Motor neuron (in vitro differentiated cells): ENCODE measurements at regions not wholly inside any gene's neighbourhood (a gene's known extent, or its start where the extent isn't known, plus 50 kb on each side); places are given as distances from the start of the nearest gene placed in this dataset.
A peak's percentile ranks its signal among the peaks of the same experiment; 100 is the strongest.

Experiments
- ATAC-seq, 8 experiments: fragments of 200-7000 bp; cut with Tn5 transposase; replicated peaks in 6 of 8; 2 replicates each; pipeline ENCODE4 v1.8.0; 2021; ENCODE audit warnings: mild to moderate bottlenecking in 8 of 8, moderate library complexity in 8 of 8
- H3K27ac ChIP-seq, 2 donors: fragments of 250-450 bp; sonication (Bioruptor Pico); 2 replicates each; pipeline ENCODE4 v1.9.0; 2021; ENCODE audit warnings: antibody characterized with exemption in 2 of 2, mild to moderate bottlenecking in 2 of 2, moderate library complexity in 1 of 2
- H3K4me1 ChIP-seq, 2 donors: fragments of 250-450 bp; sonication (Bioruptor Pico); replicated peaks in 1 of 2; 2 replicates each; pipeline ENCODE4 v1.6.1; 2021; ENCODE audit warnings: antibody characterized with exemption in 2 of 2, mild to moderate bottlenecking in 2 of 2, moderate library complexity in 1 of 2
- H3K4me3 ChIP-seq, 5 donors: fragments of 250-450 bp; sonication (Bioruptor Pico); 2 replicates each; pipeline ENCODE4 v1.9.0; 2021; ENCODE audit warnings: antibody characterized with exemption in 5 of 5, mild to moderate bottlenecking in 5 of 5, moderate library complexity in 4 of 5
- WGBS, 10 experiments: fragments of 450-650 bp; shearing (Covaris generic); methylation state at CpG; one replicate each; pipeline ENCODE4 v1.0.0; 2022; 5-methylcytosine and 5-hydroxymethylcytosine counted together
- in situ Hi-C, 9 experiments: fragments of 400-800 bp; cut with MboI; loops; one replicate each; pipeline ENCODE4 v1.15.0; 2021; ENCODE audit warnings: low sequenced_read_pairs in 9 of 9, low pct_unique_long_range_greater_than_20kb in 2 of 9; ENCODE audit not compliant: unreplicated experiment in 9 of 9

GRCh38 chr9:108621991-108622855, 233.6 kb downstream of the ACTL7B start:
- H3K4me3 ChIP-seq: no peak overlapping the region
- in situ Hi-C loops: no loop called here
- no peaks in the 10 kb centered on the region for H3K4me1 ChIP-seq
- H3K27ac ChIP-seq: no peak overlapping the region
- 5 to 100% (median 70%) methylated on average over 1 to 3 of the region's 3 CpGs for WGBS, 10 experiments
- ATAC-seq: peak in 2 of 8 experiments; percentile 49 to 55

GRCh38 chr9:108620767-108621166, 235.0 kb downstream of the ACTL7B start:
- no peak overlapping the region for H3K4me3 ChIP-seq
- H3K27ac ChIP-seq: no peak overlapping the region
- WGBS, 10 experiments: 0 to 100% (median 76%) methylated on average over 1 to 2 of the region's 2 CpGs; no CpG with 5 or more reads in 3 of the 10 experiments
- no peaks in the 10 kb centered on the region for H3K4me1 ChIP-seq
- ATAC-seq: no peak
- in situ Hi-C loops: no loop called here

- WGBS, 10 experiments: 14 to 90% (median 81%) methylated on average over 1 to 8 of the region's 8 CpGs; no CpG with 5 or more reads in 2 of the 10 experiments
- no peak overlapping the region for H3K27ac ChIP-seq
- no peak overlapping the region for H3K4me3 ChIP-seq
- ATAC-seq: no peak
- H3K4me1 ChIP-seq: no peaks in the 10 kb centered on the region
- in situ Hi-C loops: no loop called here
Measured at GRCh38 chr9:108618906-108619550, 236.8 kb downstream of the ACTL7B start.

- no peak overlapping the region for H3K27ac ChIP-seq
- no peak for ATAC-seq
- in situ Hi-C loops: no loop called here
- no peak overlapping the region for H3K4me3 ChIP-seq
- H3K4me1 ChIP-seq: no peaks in the 10 kb centered on the region
Measured at GRCh38 chr9:108617676-108618075, 238.1 kb downstream of the ACTL7B start.

- Histone ChIP-seq H3K4me1 (no peaks in the 10 kb centered on the region), H3K4me3 (no peak overlapping the region), H3K27ac (no peak overlapping the region)
- WGBS, 10 experiments: 80 to 83% methylated on average over 1 of the region's 1 CpG; no CpG with 5 or more reads in 8 of the 10 experiments
- ATAC-seq: no peak
- in situ Hi-C loops: no loop called here
Measured at GRCh38 chr9:108615152-108615551, 240.6 kb downstream of the ACTL7B start.

- 11 to 100% (median 64%) methylated on average over 1 to 2 of the region's 2 CpGs; no CpG with 5 or more reads in 1 of the 10 experiments for WGBS, 10 experiments
- in situ Hi-C loops: no loop called here
- H3K4me1 ChIP-seq: no peaks in the 10 kb centered on the region
- H3K4me3 ChIP-seq: no peak overlapping the region
- ATAC-seq: no peak
- H3K27ac ChIP-seq: no peak overlapping the region
Measured at GRCh38 chr9:108612513-108612912, 243.3 kb downstream of the ACTL7B start.

- H3K4me1 ChIP-seq: no peaks in the 10 kb centered on the region
- in situ Hi-C loops: no loop called here
- no peak overlapping the region for H3K27ac ChIP-seq
- no peak overlapping the region for H3K4me3 ChIP-seq
- ATAC-seq: no peak
- 0 to 63% (median 50%) methylated on average over 1 to 2 of the region's 2 CpGs; no CpG with 5 or more reads in 5 of the 10 experiments for WGBS, 10 experiments
Measured at GRCh38 chr9:108609897-108610253, 245.9 kb downstream of the ACTL7B start.

- Histone ChIP-seq H3K4me1 (no peaks in the 10 kb centered on the region), H3K27ac (no peak overlapping the region), H3K4me3 (no peak overlapping the region)
- 0 to 68% (median 45%) methylated on average over 1 to 4 of the region's 4 CpGs; no CpG with 5 or more reads in 2 of the 10 experiments for WGBS, 10 experiments
- in situ Hi-C loops: no loop called here
- ATAC-seq: peak in 3 of 8 experiments; percentile 36 to 98 (median 92)
Measured at GRCh38 chr9:108609227-108609896, 246.4 kb downstream of the ACTL7B start.

- 39 to 100% (median 64%) methylated on average over 1 to 4 of the region's 4 CpGs for WGBS, 10 experiments
- H3K27ac ChIP-seq: no peak overlapping the region
- in situ Hi-C loops: no loop called here
- no peak overlapping the region for H3K4me3 ChIP-seq
- H3K4me1 ChIP-seq: no peaks in the 10 kb centered on the region
- no peak for ATAC-seq
Measured at GRCh38 chr9:108607607-108608006, 248.2 kb downstream of the ACTL7B start.

- H3K4me3 ChIP-seq: no peak overlapping the region
- in situ Hi-C loops: no loop called here
- ATAC-seq: no peak
- 33 to 75% (median 43%) methylated on average over 1 to 4 of the region's 4 CpGs; no CpG with 5 or more reads in 3 of the 10 experiments for WGBS, 10 experiments
- no peak overlapping the region for H3K27ac ChIP-seq
- H3K4me1 ChIP-seq: no peaks in the 10 kb centered on the region
Measured at GRCh38 chr9:108606401-108606800, 249.4 kb downstream of the ACTL7B start.

GRCh38 chr9:108603141-108603540, 252.6 kb downstream of the ACTL7B start:
- in situ Hi-C loops: no loop called here
- ATAC-seq: no peak
- Histone ChIP-seq H3K4me1 (peaks cover 0 to 2% of the 10 kb centered on the region in 2 donors), H3K4me3 (no peak overlapping the region), H3K27ac (no peak overlapping the region)
- WGBS, 10 experiments: 69 to 84% (median 83%) methylated on average over 2 of the region's 3 CpGs; no CpG with 5 or more reads in 7 of the 10 experiments

- H3K4me1 ChIP-seq: peaks cover 0 to 2% of the 10 kb centered on the region in 2 donors
- in situ Hi-C loops: no loop called here
- WGBS, 10 experiments: 11 to 84% (median 60%) methylated on average over 1 to 4 of the region's 4 CpGs; no CpG with 5 or more reads in 1 of the 10 experiments
- H3K27ac ChIP-seq: no peak overlapping the region
- no peak overlapping the region for H3K4me3 ChIP-seq
- peak in 1 of 8 experiments; percentile 38 for ATAC-seq
Measured at GRCh38 chr9:108600896-108601295, 254.9 kb downstream of the ACTL7B start.

- WGBS, 10 experiments: 0 to 86% (median 47%) methylated on average over 1 of the region's 1 CpG
- ATAC-seq: no peak
- in situ Hi-C loops: loop anchor here in 2 of 9 experiments (25.0 kb wide), 2 partner anchors 138 to 163 kb away; no protein-coding TSS in a partner anchor
- Histone ChIP-seq H3K4me1 (peaks cover 0 to 2% of the 10 kb centered on the region in 2 donors), H3K4me3 (no peak overlapping the region), H3K27ac (no peak overlapping the region)
Measured at GRCh38 chr9:108599571-108599970, 256.2 kb downstream of the ACTL7B start.
